Neural cell (in vitro differentiated cells): ENCODE measurements at regions not wholly inside any gene's neighbourhood (a gene's known extent, or its start where the extent isn't known, plus 50 kb on each side); places are given as distances from the start of the nearest gene placed in this dataset.

ENCODE experiments used
- H2AFZ ChIP-seq: fragments of 200-600, 300-800 bp; sonication (generic), shearing (Covaris generic); 2 replicates; pipeline ENCODE4 v1.6.0; 2014; ENCODE audit warnings: low read depth, mild to moderate bottlenecking, antibody characterized with exemption, low read length, moderate library complexity
- H3F3A ChIP-seq: fragments of 200-600 bp; shearing (Covaris generic); 2 replicates; pipeline ENCODE4 v1.6.1; 2016; ENCODE audit warnings: mild to moderate bottlenecking, moderate library complexity, mixed read lengths, antibody characterized with exemption, low read length; ENCODE audit not compliant: insufficient read depth, poor library complexity, severe bottlenecking
- H3K27ac ChIP-seq: fragments of 200-600, 300-800 bp; sonication (generic), shearing (Covaris generic); 2 replicates; pipeline ENCODE4 v1.5.1; 2014; ENCODE audit warnings: mild to moderate bottlenecking, low read length, moderate library complexity
- H3K27me3 ChIP-seq: fragments of 300-800, 200-600 bp; sonication (generic), shearing (Covaris generic); 2 replicates; pipeline ENCODE4 v1.6.0; 2014; ENCODE audit warnings: mild to moderate bottlenecking, low read depth, low read length, moderate library complexity; ENCODE audit not compliant: insufficient read depth
- H3K36me3 ChIP-seq: fragments of 300-800, 200-600 bp; sonication (generic), shearing (Covaris generic); 2 replicates; pipeline ENCODE4 v1.5.1; 2014; ENCODE audit warnings: mild to moderate bottlenecking, antibody characterized with exemption, low read length, moderate library complexity; ENCODE audit not compliant: insufficient read depth
- H3K4me2 ChIP-seq: fragments of 300-800, 200-600 bp; sonication (generic), shearing (Covaris generic); 2 replicates; pipeline ENCODE4 v1.6.0; 2014; ENCODE audit warnings: mild to moderate bottlenecking, low read length
- H3K4me3 ChIP-seq: fragments of 300-800, 200-600 bp; sonication (generic), shearing (Covaris generic); 2 replicates; pipeline ENCODE4 v1.5.1; 2014; ENCODE audit warnings: mild to moderate bottlenecking, low read length, moderate library complexity
- H3K79me2 ChIP-seq: fragments of 200-600 bp; shearing (Covaris generic); replicated peaks from 2 replicates; pipeline ENCODE4 v1.6.0; 2014; ENCODE audit warnings: mild to moderate bottlenecking, low read length, moderate library complexity; ENCODE audit not compliant: insufficient read depth
- H3K9ac ChIP-seq: fragments of 300-800, 200-600 bp; sonication (generic), shearing (Covaris generic); 2 replicates; pipeline ENCODE4 v1.6.1; 2016; ENCODE audit warnings: mild to moderate bottlenecking, low read length, mixed read lengths
- H3K9me2 ChIP-seq: fragments of 200-600 bp; shearing (Covaris generic); 2 replicates; pipeline ENCODE4 v1.6.1; 2016; ENCODE audit warnings: mild to moderate bottlenecking, low read length, mixed read lengths; ENCODE audit not compliant: insufficient read depth
- H3K9me3 ChIP-seq: fragments of 200-600, 300-800 bp; sonication (generic), shearing (Covaris generic); 2 replicates; pipeline ENCODE4 v1.6.1; 2016; ENCODE audit warnings: mild to moderate bottlenecking, mixed run types, low read length, moderate library complexity, mixed read lengths
- H4K20me1 ChIP-seq: fragments of 200-600 bp; shearing (Covaris generic); 2 replicates; pipeline ENCODE4 v1.6.1; 2016; ENCODE audit warnings: mild to moderate bottlenecking, mixed run types; ENCODE audit not compliant: insufficient read depth
- EP300 ChIP-seq: fragments of 450-650 bp; conservative IDR thresholded peaks from 2 replicates; pipeline ENCODE4 v1.6.1; 2014; ENCODE audit warnings: antibody characterized with exemption, mild to moderate bottlenecking, moderate library complexity; ENCODE audit not compliant: poor library complexity, severe bottlenecking
- EZH2 ChIP-seq: fragments of 200-600, 300-800 bp; shearing (Covaris generic), sonication (generic); IDR thresholded peaks from 2 replicates; pipeline ENCODE4 v1.6.1; 2014; ENCODE audit warnings: antibody characterized with exemption, low read length, borderline replicate concordance, mild to moderate bottlenecking; ENCODE audit not compliant: insufficient read depth, poor library complexity, severe bottlenecking
- MXI1 ChIP-seq: fragments of 450-650 bp; conservative IDR thresholded peaks from 2 replicates; pipeline ENCODE4 v1.6.1; 2014; ENCODE audit warnings: antibody characterized with exemption, mild to moderate bottlenecking; ENCODE audit not compliant: poor library complexity, severe bottlenecking
- POLR2AphosphoS5 ChIP-seq: IDR thresholded peaks from 2 replicates; pipeline ENCODE4 v1.6.1; 2012
- RAD21 ChIP-seq: fragments of 450-650 bp; conservative IDR thresholded peaks from 2 replicates; pipeline ENCODE4 v1.6.1; 2014; ENCODE audit warnings: antibody characterized with exemption, mild to moderate bottlenecking, moderate library complexity
- REST ChIP-seq: IDR thresholded peaks from 2 replicates; pipeline ENCODE4 v1.6.1; 2012; ENCODE audit warnings: borderline replicate concordance
- SMC3 ChIP-seq: fragments of 450-650 bp; conservative IDR thresholded peaks from 2 replicates; pipeline ENCODE4 v1.6.1; 2014; ENCODE audit warnings: antibody characterized with exemption, mild to moderate bottlenecking, moderate library complexity; ENCODE audit not compliant: poor library complexity
- TAF1 ChIP-seq: IDR thresholded peaks from 2 replicates; pipeline ENCODE4 v1.6.1; 2012; ENCODE audit warnings: low read depth
- TF ChIP-seq, protein P1 (sequence below): fragments of 450-650 bp; IDR thresholded peaks from 2 replicates; pipeline ENCODE4 v1.5.1; 2014; ENCODE audit warnings: antibody characterized with exemption, mild to moderate bottlenecking, moderate library complexity; ENCODE audit not compliant: poor library complexity, severe bottlenecking

GRCh38 chr10:90420637-90421318 lies 437.1 kb downstream of the HTR7 start:
- H3K9me3 ChIP-seq = no peaks in the 10 kb centered on the region
- no peak overlapping the region for H3K4me2 ChIP-seq
- no peaks in the 10 kb centered on the region for H3K36me3 ChIP-seq
- no peaks in the 10 kb centered on the region for H3F3A ChIP-seq
- H3K9ac ChIP-seq = no peak overlapping the region
- H3K27ac ChIP-seq = no peak overlapping the region
- H3K79me2 ChIP-seq = no peaks in the 10 kb centered on the region
- H3K4me3 ChIP-seq = no peak overlapping the region
- H3K27me3 ChIP-seq = no peaks in the 10 kb centered on the region
- no peaks in the 10 kb centered on the region for H3K9me2 ChIP-seq
- TF ChIP-seq EP300 = no peak
- no peak overlapping the region for H2AFZ ChIP-seq
- H4K20me1 ChIP-seq = no peaks in the 10 kb centered on the region

DNA sequence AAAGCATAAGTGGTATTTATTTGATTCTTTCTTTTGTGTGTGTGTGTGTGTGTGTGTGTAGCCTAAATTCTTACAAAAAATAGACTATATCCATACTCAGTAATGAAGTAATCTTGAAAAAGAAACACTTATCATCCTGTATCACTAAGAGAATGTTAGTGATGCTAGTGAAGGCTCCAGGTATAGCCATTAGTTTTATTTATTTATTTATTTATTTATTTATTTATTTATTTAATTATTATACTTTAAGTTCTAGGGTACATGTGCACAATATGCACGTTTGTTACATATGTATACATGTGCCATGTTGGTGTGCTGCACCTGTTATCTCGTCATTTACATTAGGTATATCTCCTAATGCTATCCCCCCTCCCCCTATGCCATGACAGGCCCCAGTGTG lies 436.0 kb downstream of the HTR7 start:
- H3K9ac ChIP-seq = no peak overlapping the region
- no peaks in the 10 kb centered on the region for H4K20me1 ChIP-seq
- H3K27me3 ChIP-seq = no peaks in the 10 kb centered on the region
- no peak for TF ChIP-seq EZH2
- no peak for TF ChIP-seq EP300
- no peak for TF ChIP-seq SMC3
- no peak for TF ChIP-seq TAF1
- no peak for TF ChIP-seq POLR2AphosphoS5
- no peak for TF ChIP-seq RAD21
- TF ChIP-seq REST = no peak
- no peak for TF ChIP-seq MXI1
- TF ChIP-seq, protein P1, sequence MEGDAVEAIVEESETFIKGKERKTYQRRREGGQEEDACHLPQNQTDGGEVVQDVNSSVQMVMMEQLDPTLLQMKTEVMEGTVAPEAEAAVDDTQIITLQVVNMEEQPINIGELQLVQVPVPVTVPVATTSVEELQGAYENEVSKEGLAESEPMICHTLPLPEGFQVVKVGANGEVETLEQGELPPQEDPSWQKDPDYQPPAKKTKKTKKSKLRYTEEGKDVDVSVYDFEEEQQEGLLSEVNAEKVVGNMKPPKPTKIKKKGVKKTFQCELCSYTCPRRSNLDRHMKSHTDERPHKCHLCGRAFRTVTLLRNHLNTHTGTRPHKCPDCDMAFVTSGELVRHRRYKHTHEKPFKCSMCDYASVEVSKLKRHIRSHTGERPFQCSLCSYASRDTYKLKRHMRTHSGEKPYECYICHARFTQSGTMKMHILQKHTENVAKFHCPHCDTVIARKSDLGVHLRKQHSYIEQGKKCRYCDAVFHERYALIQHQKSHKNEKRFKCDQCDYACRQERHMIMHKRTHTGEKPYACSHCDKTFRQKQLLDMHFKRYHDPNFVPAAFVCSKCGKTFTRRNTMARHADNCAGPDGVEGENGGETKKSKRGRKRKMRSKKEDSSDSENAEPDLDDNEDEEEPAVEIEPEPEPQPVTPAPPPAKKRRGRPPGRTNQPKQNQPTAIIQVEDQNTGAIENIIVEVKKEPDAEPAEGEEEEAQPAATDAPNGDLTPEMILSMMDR = no peak
- H3K36me3 ChIP-seq = no peaks in the 10 kb centered on the region
- no peak overlapping the region for H3K4me2 ChIP-seq
- no peaks in the 10 kb centered on the region for H3K79me2 ChIP-seq
- no peak overlapping the region for H3K4me3 ChIP-seq
- H3K9me3 ChIP-seq = no peaks in the 10 kb centered on the region
- H3K27ac ChIP-seq = no peak overlapping the region
- H2AFZ ChIP-seq = no peak overlapping the region
- no peaks in the 10 kb centered on the region for H3K9me2 ChIP-seq
- no peaks in the 10 kb centered on the region for H3F3A ChIP-seq
